Fibroblast of the aortic adventitia (primary cell): ENCODE measurements at regions not wholly inside any gene's neighbourhood (a gene's known extent, or its start where the extent isn't known, plus 50 kb on each side); places are given as distances from the start of the nearest gene placed in this dataset.

ENCODE experiments used
- DNase-seq: peaks from one replicate; pipeline ENCODE4 v3.0.0-alpha.2; 2010; ENCODE audit warnings: low read depth
- H3K4me3 ChIP-seq: 2 replicates; pipeline ENCODE4 v1.5.1; 2011; ENCODE audit warnings: low read depth, mild to moderate bottlenecking, control low read depth, low read length, moderate library complexity
- CTCF ChIP-seq: IDR thresholded peaks from 2 replicates; pipeline ENCODE4 v1.5.1; 2011; ENCODE audit warnings: mild to moderate bottlenecking, low read length, control low read depth, inconsistent platforms; ENCODE audit not compliant: insufficient read depth

DNA sequence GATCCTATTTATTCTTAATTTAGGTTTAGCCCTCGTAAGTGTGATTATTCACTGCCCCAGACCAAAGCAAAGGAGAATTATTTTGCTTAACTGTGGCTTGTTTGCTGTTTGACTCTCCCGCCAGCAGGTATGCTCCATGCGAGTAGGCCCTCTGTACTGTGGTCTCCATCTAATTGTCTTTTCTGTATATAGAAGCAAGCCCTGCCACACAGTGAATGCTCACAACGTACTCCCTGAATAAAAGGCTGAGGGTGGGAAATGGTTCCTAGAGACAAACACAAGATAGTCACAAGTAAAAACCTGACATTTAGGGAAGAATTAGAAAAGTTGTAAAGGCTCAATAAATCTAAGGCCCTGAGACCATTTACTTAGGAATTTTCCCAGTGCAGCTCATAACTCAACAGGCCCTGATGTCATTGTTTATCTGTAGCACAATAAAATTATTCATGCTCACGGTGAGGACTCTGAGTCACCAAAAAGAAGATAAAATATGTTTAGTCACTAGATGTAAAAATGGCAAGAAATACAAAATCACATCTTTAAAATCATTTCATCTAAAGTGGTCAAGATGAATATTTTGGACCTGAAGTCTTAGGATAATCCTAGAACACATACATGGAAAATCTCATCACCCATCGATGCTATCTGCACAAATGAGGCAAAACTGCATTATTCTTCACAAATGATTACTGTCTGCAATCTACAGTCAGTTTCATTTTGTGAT is 473.2 kb downstream of the ENC1 start:
- TF ChIP-seq CTCF, result no peak
- H3K4me3 ChIP-seq, result no peak overlapping the region

DNA sequence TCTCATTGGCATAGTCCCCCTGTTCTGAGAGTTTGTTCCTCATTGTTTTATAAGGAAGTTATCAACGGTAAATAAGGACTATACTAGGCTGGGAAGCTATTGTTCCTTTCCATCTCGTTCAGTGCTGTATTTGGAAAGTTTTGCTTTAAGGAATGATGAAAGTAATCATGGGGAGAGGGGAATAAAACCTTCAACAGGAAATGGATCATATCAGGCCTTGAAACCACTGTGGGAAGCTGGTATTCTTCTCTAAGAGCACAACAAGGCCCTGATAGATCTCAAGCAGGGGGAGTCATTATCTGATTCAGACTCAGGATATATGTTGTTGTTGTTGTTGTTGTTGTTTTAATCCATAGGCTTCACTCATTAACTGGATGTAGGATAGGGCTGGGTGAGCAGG is 474.5 kb downstream of the ENC1 start:
- no peak overlapping the region for H3K4me3 ChIP-seq
- peak; percentile 32 for DNase-seq
- no peak for TF ChIP-seq CTCF

More for the DNA sequence above, 473.2 kb downstream of the ENC1 start:
- peak; percentile 91 for DNase-seq

- TF ChIP-seq CTCF, result no peak
- no peak for DNase-seq
These were observed 475.7 kb downstream of the ENC1 start for GRCh38 chr5:74164725-74165235.

GRCh38 chr5:74162524-74162923 is 478.0 kb downstream of the ENC1 start:
- no peak overlapping the region for H3K4me3 ChIP-seq
- no peak for TF ChIP-seq CTCF
- no peak for DNase-seq

More at GRCh38 chr5:74164725-74165235, 475.7 kb downstream of the ENC1 start:
- H3K4me3 ChIP-seq, result no peak overlapping the region

- no peak for DNase-seq
- no peak overlapping the region for H3K4me3 ChIP-seq
- TF ChIP-seq CTCF, result no peak
These were observed 479.4 kb downstream of the ENC1 start for GRCh38 chr5:74161170-74161569.

- no peak overlapping the region for H3K4me3 ChIP-seq
- no peak for DNase-seq
- TF ChIP-seq CTCF, result no peak
These were observed 483.7 kb downstream of the ENC1 start for GRCh38 chr5:74156728-74157383.
